HK-2 (cell line): ENCODE measurements at regions not wholly inside any gene's neighbourhood (a gene's known extent, or its start where the extent isn't known, plus 50 kb on each side); places are given as distances from the start of the nearest gene placed in this dataset.

Experiments used
- DNase-seq: peaks from one replicate; pipeline ENCODE4 v3.0.0-alpha.2; 2018; ENCODE audit not compliant: unreplicated experiment

DNA sequence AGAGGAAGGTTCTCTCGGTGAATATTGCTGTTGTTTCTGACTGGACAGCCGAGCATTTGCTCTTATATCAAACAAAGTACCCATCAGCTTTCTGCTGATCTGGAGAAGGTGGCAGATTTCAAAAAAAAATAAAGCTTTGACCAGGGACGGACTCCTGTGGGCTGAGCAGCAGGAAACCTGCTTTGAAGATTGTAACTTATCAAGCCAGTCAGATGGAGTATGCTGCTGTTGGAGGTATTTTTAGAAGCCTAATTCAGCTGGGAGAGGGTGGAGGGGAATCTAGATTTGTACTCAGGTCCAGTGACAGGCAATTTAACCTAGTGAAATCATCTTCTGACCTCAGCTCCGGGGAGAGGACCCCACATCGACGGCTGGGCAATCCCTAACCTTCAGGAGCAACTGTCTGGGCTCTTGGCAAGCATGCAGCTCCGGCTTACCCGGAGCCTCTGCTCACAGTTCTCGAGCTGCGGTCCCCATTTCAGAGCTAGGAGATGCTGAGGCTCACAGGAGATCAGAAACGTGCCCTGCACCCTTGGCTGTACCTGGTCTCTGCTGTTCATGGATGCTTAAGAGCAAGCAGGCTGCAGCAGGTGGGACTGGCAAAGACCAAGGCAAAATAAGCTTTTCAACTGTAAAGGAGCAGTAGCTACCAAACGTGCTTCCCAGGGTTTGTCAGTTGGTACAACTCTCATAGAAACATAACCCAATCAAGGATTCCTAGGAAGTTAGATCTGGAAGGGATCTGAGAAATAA, 89.3 kb upstream of the ST8SIA2 start:
- DNase-seq: no peak

DNA sequence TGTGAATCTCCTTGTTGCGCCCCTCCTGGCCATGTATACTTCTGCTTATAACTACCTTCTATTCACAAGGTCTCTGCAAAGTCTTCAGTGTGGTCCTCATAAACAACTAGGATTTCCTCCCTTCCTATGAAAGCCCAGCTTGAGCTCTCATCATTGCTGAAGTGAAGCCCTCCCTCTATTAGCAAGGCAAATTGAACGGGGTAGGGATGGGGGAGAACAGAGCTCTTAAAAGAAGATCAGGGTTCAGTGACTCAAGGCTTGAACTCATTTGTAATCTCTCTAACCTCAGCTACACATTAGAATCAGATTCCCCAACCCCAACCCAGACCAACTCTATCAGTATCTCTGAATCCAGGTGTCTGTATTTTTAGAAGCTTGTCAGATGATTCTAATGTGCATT, 88.3 kb upstream of the ST8SIA2 start:
- no peak for DNase-seq

DNA sequence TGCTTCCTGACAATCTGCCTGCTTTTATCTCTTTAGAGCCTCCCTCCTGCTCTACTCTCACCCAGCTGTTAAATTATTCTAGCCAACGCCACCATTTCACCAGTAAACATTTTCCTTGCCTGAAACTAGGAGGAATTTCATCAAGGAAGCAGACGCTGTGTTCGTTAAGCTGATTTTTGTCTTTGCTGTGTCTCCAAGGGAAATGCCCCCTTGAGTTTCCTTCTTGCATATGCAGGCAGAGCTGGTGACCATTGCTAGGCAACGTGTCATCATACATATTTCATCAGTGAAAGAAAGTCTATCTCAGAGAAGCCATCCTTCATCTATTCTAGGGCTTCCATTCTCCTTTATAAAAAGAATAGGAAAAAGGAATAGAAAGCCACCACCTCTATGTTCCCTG, 87.0 kb upstream of the ST8SIA2 start:
- DNase-seq: no peak

DNA sequence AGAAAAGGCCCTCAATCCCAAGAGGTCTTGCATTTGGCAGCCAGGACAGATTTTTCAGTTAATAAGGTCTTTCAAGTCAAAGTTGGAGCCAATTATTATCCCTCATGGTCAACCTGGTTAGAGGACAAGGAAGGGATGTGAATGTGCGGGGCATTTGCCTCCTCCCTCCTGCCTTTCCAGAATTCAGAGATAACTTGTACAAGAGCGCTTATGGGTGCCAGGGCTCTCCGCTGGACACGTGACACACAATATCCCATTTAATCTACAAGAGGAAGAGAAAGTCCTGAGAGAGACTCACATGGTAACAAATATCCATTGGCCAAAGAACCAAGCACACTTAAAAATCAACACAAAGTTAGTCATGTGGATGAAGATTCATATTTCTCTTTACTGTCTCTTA, 78.5 kb upstream of the ST8SIA2 start:
- no peak for DNase-seq

DNA sequence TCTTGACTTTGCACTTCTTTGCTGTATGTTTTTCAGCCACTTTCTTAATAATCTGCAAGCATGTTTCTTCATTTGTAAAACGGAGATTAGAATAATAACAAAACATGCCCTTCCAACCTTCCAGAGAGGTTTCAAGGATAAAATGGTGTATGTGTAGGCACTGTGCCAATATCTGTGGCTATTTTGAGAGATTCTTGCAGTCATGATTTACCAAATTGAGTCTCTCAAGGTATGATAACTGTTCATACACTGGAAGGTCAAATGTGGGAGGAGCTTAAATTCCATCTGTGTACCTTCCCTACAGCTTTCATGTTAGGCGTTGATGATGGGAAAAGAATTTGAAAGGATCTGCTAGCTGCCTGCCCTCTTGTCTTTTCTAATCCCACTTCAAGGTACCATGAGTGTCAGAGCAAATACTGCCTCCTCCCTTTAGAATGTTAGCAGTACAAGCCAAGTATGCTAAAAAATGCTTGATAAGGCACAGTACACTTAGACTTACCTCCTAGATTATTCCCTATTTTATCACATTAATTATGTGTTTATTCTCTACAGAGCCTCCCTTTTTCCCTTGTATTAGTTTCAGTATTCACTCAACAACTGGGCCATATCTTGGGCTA, 78.0 kb upstream of the ST8SIA2 start:
- no peak for DNase-seq

DNA sequence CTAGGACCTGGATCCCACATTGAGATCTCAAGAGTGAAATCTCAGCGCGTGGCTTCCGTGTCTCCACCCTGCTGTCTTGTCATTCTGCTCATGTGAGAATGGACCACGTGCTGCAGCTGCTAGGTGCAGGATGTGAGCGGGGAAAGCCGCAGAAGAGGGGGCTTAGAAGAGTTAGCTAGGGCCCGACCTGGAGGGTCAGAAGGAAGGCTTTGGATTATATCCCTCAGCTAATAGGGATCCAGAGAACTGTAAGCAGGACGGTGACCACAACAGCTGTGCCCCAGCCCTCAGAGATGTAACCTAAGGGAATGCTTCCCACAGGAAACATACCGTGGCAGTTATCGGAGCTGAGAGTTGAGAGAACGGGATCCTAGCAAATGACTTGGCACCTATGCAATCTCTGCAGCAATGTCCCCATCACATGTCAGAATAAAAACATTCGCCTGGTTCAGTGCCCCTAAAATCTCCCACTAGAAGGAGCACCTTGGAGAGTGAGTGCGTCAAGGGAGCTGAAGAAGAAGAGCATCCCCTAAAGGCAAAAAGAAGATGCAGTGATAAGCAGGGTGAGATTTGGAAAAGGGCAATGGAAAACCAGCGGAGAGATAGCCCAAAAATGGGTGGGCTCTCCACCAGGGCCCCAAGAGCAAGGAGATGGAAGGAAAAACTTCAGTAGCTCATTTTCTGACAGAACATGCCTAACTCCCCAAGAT, 76.9 kb upstream of the ST8SIA2 start:
- no peak for DNase-seq

DNA sequence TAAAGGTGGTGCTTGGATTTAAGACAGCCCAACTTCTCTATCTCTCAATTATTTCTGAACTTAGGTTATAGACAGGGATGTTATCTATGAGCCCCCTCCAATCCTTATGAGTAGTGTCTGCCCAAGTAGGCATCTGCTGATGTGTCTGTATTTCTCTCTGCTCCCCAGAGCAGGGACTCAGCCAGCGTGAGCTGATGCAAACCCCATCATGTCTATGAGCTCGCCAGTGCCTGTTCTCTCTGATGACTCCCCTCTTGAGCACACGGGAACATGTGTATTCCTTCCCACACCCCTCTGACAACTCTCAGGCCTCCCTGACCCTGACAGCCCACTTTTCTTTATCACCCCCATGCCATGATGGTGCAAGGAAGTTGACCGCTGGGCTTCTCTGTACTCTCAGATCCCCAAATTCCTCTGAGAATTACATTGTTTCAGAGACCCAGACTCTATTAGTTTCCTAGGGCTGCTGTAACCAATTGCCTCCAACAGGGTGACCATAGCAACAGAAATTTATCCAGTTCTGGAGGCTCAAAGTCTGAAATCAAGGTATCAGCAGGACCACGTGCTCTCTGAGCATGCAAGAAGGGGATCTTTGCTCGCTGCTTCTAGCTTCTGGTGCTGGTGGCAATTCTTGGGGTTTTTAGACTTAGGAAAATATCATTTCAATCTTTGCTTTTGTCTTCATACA, 73.5 kb upstream of the ST8SIA2 start:
- no peak for DNase-seq

DNA sequence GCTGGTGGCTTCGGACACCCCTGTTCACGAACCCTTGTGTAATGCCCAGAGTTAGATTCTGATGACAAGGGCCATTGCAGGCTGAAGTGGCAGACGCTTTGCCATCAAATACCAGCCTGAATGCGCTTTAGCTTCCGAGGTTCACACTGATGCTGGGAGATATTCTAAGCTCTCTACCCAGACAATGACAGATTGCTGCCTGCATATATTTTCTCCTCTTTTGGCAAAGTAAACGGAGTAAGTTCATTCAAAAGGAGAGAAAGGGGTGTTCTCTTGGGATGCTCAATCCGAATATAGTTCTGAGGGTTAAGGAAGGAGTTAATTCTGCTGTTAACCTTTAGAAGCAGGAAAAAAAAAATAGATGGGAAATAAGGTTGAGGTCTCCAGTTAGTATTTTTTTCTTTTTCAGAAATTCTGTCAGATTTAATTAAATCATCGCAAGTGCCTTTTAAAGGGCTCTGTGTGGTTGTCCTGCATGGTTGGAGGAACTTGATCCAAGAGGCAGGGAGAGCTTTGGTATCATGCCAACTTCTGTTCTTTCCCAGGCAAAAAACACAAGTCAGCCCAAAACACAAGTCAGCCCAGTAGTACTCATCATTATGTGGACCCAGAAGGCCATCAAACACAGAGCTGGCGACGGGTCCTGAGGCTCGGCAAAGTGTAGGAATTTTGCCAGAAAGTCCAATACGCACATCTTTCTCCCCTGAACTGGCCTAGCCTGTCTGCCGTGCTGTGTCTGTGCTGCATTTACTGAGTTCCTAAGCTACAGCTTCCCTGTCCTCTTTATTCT, 70.9 kb upstream of the ST8SIA2 start:
- no peak for DNase-seq

DNA sequence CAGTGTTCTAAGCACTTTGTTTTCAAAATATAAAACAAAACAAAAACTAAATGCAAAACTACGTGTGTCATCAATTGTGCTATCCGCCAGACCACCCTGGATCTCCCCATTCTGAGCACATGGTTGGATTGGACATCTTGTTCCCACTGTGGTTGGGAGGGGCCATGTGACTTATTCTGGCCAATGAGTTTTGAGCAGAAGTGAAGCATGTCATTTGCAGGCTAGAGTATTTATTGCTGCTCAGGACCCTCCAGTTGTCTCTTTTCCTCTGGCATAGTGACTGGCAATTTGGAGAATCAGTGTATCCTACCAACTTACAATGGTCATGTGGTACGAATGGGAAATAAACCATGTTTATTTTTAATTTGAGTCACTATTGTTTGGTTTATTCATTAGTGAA, 70.2 kb upstream of the ST8SIA2 start:
- DNase-seq: no peak

DNA sequence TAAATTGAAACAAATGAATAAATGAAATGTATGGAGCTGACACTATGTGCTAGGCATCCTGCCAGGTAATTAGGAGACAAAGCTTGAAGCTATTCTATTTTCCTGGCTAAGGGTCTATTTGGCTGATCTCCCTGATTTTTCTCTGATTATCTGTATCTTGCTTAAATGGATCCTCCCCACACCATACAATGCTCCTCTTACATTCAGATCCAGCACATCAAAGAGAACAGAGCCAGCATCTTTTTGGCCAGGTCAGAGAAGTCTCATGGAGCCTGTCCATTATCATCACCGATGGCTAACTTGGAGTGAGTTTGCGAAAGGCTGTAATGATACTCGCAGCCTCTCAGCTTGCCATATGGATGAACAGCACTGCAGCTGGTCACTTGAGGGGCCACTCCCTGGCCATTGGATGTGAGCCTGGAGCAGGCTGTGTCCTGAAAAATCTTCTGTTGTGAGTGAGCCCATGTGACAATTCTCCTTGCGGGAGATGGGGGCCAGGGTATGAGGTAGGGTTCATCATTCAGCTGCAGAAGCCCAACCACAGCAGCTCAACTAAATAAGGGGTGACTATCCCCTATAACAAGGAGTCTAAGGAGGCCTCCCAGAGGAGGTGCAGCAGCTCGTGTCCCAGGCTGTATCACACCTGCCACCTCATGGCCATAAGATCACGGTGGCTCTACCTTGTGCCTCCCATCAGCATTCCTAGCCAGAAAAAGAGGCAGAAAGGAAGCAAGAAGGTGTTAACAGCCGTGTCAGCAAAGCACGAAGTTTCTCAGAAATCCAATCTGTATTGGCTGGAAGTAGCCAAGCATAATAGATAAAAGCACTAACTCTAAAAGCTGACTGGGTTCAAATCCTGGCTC, 69.3 kb upstream of the ST8SIA2 start:
- DNase-seq: no peak

DNA sequence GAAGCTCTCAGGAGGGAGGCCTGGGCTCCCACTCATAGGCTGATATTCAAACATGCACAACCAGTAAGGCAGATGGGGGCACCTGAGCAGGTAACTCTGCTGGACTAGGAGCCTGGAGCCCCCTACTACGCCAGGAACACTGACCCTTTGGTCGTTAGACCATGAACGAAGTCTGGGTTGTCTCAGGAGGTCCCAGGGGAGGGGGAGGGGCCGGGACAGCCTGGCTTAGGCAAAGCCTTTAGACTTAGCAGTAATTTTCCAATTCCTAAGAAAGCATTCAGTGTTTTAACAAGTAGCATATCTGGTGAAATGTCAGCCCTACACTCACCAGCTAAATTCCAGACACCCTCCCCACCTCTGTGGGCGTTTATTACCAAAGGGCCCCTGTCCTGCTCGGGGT, 67.4 kb upstream of the ST8SIA2 start:
- DNase-seq: no peak

DNA sequence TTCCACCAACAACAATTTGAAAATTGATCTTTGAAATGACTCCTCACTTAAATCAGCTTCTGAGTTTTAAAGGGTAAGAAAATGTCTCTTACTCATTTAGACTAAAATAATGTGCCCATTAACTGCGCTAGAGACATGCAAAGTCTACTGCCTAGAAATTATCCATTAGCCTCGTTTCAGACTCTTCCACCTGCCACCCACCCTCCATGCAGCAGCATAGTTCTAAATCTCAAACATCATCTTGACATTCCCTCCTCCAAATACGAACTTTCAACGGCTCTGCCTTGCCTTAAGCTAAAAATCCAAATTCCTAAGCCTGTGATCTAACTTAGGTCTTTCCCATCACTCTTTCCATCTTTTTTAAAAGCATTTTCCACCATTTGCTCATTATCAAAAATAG, 66.6 kb upstream of the ST8SIA2 start:
- no peak for DNase-seq

DNA sequence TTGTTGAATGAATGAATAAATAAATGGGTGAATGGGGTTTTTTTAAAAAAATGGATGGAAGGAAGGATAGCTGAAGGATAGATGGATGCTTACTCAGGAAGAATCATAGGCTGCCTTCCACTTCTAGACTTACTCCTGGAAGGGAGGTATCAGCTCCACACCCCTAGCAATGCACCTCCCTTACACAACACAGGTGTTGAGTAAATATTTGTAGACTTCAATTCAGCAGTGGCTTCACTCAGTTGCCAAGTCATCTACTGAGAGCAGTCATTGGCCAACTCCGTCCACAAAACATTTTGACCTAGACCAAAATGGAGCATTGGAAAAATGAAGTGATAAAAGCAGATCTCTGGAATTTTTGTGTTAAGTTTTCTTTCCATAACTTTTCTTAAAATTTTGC, 65.5 kb upstream of the ST8SIA2 start:
- DNase-seq: no peak

DNA sequence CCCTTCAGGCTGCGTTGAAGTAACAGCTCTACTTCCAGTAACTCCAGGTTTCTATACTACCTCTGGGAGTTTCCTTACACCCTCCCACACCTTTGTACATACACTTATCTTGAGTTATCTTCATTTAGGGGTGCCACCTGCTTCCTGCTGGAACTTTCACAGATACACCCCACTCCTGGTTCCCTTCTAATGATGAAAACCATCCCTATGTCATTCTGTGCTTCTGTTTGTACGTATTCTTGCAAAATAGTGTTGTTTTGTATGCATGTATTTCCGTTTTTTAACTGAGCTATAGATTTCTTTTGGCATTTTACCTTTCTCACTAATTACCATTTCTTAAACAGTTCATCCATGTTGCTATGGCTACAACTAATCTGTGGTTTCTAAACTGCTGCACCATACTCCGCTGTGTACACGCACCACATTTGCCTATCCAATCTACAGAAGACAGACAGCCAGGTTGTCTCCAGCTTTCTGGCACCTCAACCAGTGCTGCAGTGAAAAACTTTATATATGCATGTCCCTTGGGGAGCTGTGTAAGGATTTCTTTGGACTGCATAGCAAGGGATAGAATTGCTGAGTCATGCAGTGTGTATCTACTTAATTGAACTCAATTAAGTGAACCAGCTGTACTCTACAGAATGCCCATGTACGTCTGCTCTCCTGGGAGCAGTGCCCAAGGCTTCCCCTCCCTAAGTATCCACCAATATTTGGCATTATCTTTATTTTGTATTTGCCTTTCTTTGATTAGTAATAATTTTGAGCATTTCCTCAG, 61.4 kb upstream of the ST8SIA2 start:
- DNase-seq: no peak

DNA sequence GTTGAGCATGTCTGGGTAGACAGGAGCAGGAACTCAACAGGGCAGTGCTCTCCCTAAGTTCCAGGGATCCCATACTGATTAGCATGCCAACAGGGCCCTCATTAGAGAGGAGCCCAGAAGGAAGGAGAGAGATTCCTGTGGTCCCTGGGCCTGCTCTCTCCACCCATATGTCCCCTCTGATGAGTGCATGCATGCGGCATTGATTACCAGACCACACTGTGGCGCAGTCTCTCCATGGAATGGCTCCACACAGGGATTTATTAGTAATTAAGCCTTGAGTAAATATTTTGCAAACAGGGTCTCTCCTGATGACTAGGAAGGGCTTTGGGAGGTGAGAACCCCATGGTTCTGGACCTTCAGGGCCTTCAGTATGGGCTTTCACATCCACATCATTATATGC, 60.0 kb upstream of the ST8SIA2 start:
- no peak for DNase-seq

DNA sequence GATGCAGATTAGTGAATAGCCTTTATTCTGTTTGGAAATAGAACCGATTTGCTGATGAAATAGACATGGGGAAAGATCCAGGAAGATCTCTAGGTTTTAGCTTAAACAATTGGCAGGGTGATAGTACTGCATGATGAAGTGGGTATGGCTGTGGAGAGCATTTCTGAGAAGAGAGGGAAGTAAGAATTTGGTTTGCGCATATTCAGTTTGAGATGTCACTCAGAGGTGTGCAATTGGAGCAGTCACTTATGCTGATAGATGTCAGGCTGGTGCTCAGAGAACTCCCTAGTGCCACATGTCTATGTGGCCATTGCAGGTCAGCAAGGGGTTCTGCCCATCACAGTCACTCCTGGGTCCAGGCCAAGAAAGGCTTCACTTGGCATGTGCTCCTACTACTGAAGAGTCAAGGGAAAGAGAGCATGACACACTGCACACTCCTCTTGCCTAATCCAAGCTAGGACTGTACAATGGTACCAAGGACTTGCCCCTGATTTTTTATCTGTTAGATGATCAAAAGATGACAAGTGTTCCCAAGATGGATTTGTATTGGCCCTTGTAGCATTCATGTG, 57.2 kb upstream of the ST8SIA2 start:
- DNase-seq: no peak

DNA sequence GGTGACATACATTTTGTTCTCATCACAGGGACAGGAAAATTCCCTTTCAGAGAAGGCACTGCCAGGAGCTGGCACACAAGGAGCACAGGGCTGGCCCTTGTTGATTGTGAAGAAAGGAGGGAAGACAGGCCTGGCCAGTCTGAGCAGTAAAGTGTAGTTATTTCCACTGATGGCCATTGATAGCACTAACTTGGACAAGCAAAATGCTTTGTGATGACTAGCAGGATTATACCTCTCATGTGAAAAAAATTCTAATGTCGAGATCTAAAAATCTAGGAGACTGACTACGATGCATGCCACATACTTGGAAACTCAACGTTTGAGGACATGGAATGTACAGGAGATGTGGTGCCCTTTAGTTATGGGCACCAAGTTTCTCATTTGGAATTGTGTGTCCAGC, 54.3 kb upstream of the ST8SIA2 start:
- DNase-seq: no peak
